HEK293 (cell line): ENCODE measurements at regions not wholly inside any gene's neighbourhood (a gene's known extent, or its start where the extent isn't known, plus 50 kb on each side); places are given as distances from the start of the nearest gene placed in this dataset.
"Not testable (repeated sequence)": the region's sequence is repeated elsewhere in the genome, so short reads cannot be mapped to it uniquely, and the experiment has no call there.

Experiments
- CTCF ChIA-PET: fragments of 350-600 bp; formaldehyde crosslinking; extraction: SDS; loops from one replicate; lab custom pipeline; 2021; ENCODE audit warnings: antibody characterized with exemption; lab: Yijun Ruan, JAX
- POLR2A ChIA-PET: fragments of 300-600 bp; formaldehyde crosslinking; extraction: SDS; loops from one replicate; lab custom pipeline; 2020; ENCODE audit warnings: antibody characterized with exemption, inconsistent platforms; lab: Yijun Ruan, JAX
- H3K27ac ChIP-seq: fragments of 200-500 bp; sonication (Bioruptor generic); 2 replicates; pipeline ENCODE4 v1.5.1; 2014; ENCODE audit warnings: low read depth, low read length, control low read depth, inconsistent platforms; ENCODE audit errors: extremely low read depth
- H3K36me3 ChIP-seq, 2 experiments: fragments of 200-500 bp in 1 of 2; sonication (Bioruptor generic) in 1 of 2; 1 replicate in 1 of 2; 2 replicates in 1 of 2; pipeline ENCODE4 v1.5.1; 2014 to 2017; ENCODE audit warnings: inconsistent platforms in 2 of 2, low read length in 2 of 2; ENCODE audit not compliant: control insufficient read depth in 2 of 2, insufficient read depth in 1 of 2
- H3K4me1 ChIP-seq: fragments of 200-500 bp; sonication (Bioruptor generic); 2 replicates; pipeline ENCODE4 v1.5.1; 2014; ENCODE audit warnings: mild to moderate bottlenecking, low read length, inconsistent platforms; ENCODE audit not compliant: control insufficient read depth, insufficient read depth
- H3K4me3 ChIP-seq: 2 replicates; pipeline ENCODE4 v1.5.1; 2011; ENCODE audit warnings: low read depth, mild to moderate bottlenecking, control low read depth, low read length, moderate library complexity
- H3K9me3 ChIP-seq: fragments of 200-500 bp; sonication (Bioruptor generic); 2 replicates; pipeline ENCODE4 v1.5.1; 2014; ENCODE audit warnings: low read depth, low read length, inconsistent platforms; ENCODE audit not compliant: control insufficient read depth, insufficient read depth
- AEBP2 ChIP-seq: fragments of 450-650 bp; formaldehyde crosslinking; IDR thresholded peaks from 2 replicates; pipeline ENCODE4 v1.5.1; 2016; ENCODE audit warnings: missing biosample characterization, missing genetic modification characterization, borderline replicate concordance
- MEIS1 ChIP-seq: sonication (generic); formaldehyde crosslinking; IDR thresholded peaks from 2 replicates; pipeline ENCODE4 v1.8.1; 2022; ENCODE audit warnings: missing genetic modification reagents, mild to moderate bottlenecking, borderline replicate concordance
- PRDM6 ChIP-seq: fragments of 450-650 bp; formaldehyde crosslinking; IDR thresholded peaks from 2 replicates; pipeline ENCODE4 v1.5.1; 2017; ENCODE audit warnings: missing biosample characterization, missing genetic modification characterization
- ZBTB20 ChIP-seq: fragments of 450-650 bp; formaldehyde crosslinking; IDR thresholded peaks from 2 replicates; pipeline ENCODE4 v1.5.1; 2016; ENCODE audit warnings: missing biosample characterization, missing genetic modification characterization
- ZBTB8A ChIP-seq: fragments of 450-650 bp; formaldehyde crosslinking; IDR thresholded peaks from 2 replicates; pipeline ENCODE4 v1.5.1; 2016; ENCODE audit warnings: missing biosample characterization, missing genetic modification characterization
- ZNF112 ChIP-seq: fragments of 450-650 bp; formaldehyde crosslinking; IDR thresholded peaks from 2 replicates; pipeline ENCODE4 v1.5.0; 2017; ENCODE audit warnings: missing biosample characterization, missing genetic modification characterization
- ZNF16 ChIP-seq: fragments of 450-650 bp; formaldehyde crosslinking; IDR thresholded peaks from 2 replicates; pipeline ENCODE4 v1.5.1; 2016; ENCODE audit warnings: low read depth, missing biosample characterization, missing genetic modification characterization
- ZNF174 ChIP-seq: fragments of 450-650 bp; formaldehyde crosslinking; IDR thresholded peaks from 2 replicates; pipeline ENCODE4 v1.5.0; 2017; ENCODE audit warnings: missing biosample characterization, mild to moderate bottlenecking, missing genetic modification characterization
- ZNF214 ChIP-seq: fragments of 450-650 bp; formaldehyde crosslinking; IDR thresholded peaks from 2 replicates; pipeline ENCODE4 v1.5.1; 2017; ENCODE audit warnings: missing biosample characterization, mild to moderate bottlenecking, missing genetic modification characterization, borderline replicate concordance
- ZNF292 ChIP-seq: fragments of 450-650 bp; formaldehyde crosslinking; IDR thresholded peaks from 2 replicates; pipeline ENCODE4 v1.5.1; 2016; ENCODE audit warnings: low read depth, missing biosample characterization, missing genetic modification characterization, borderline replicate concordance
- ZNF362 ChIP-seq: fragments of 450-650 bp; formaldehyde crosslinking; IDR thresholded peaks from 2 replicates; pipeline ENCODE4 v1.5.1; 2016; ENCODE audit warnings: missing biosample characterization, missing genetic modification characterization
- ZNF404 ChIP-seq: fragments of 450-650 bp; formaldehyde crosslinking; IDR thresholded peaks from 2 replicates; pipeline ENCODE4 v1.5.1; 2017; ENCODE audit warnings: missing biosample characterization, missing genetic modification characterization
- ZNF416 ChIP-seq: fragments of 450-650 bp; formaldehyde crosslinking; IDR thresholded peaks from 2 replicates; pipeline ENCODE4 v1.5.1; 2016; ENCODE audit warnings: missing biosample characterization, missing genetic modification characterization
- ZNF488 ChIP-seq: fragments of 450-650 bp; formaldehyde crosslinking; IDR thresholded peaks from 2 replicates; pipeline ENCODE4 v1.5.1; 2016; ENCODE audit warnings: missing biosample characterization, missing genetic modification characterization
- ZNF571 ChIP-seq: fragments of 450-650 bp; formaldehyde crosslinking; IDR thresholded peaks from 2 replicates; pipeline ENCODE4 v1.5.0; 2017; ENCODE audit warnings: missing biosample characterization, missing genetic modification characterization
- ZNF629 ChIP-seq: fragments of 450-650 bp; formaldehyde crosslinking; IDR thresholded peaks from 2 replicates; pipeline ENCODE4 v1.5.1; 2017; ENCODE audit warnings: missing biosample characterization, missing genetic modification characterization
- ZNF639 ChIP-seq: fragments of 450-650 bp; formaldehyde crosslinking; IDR thresholded peaks from 2 replicates; pipeline ENCODE4 v1.5.1; 2016; ENCODE audit warnings: missing biosample characterization, missing genetic modification characterization
- ZNF645 ChIP-seq: fragments of 450-650 bp; formaldehyde crosslinking; IDR thresholded peaks from 2 replicates; pipeline ENCODE4; 2016; ENCODE audit warnings: missing biosample characterization, missing genetic modification characterization
- ZNF692 ChIP-seq: fragments of 450-650 bp; formaldehyde crosslinking; IDR thresholded peaks from 2 replicates; pipeline ENCODE4 v1.5.1; 2016; ENCODE audit warnings: missing biosample characterization, missing genetic modification characterization
- ZNF837 ChIP-seq: fragments of 450-650 bp; formaldehyde crosslinking; IDR thresholded peaks from 2 replicates; pipeline ENCODE4 v1.5.1; 2016; ENCODE audit warnings: missing biosample characterization, missing genetic modification characterization
- ZNF843 ChIP-seq: fragments of 450-650 bp; formaldehyde crosslinking; IDR thresholded peaks from 2 replicates; pipeline ENCODE4 v1.5.1; 2016; ENCODE audit warnings: missing biosample characterization, missing genetic modification characterization
- ZSCAN16 ChIP-seq: fragments of 450-650 bp; formaldehyde crosslinking; IDR thresholded peaks from 2 replicates; pipeline ENCODE4 v1.5.1; 2016; ENCODE audit warnings: missing biosample characterization, missing genetic modification characterization
- ZSCAN5A ChIP-seq: fragments of 450-650 bp; formaldehyde crosslinking; IDR thresholded peaks from 2 replicates; pipeline ENCODE4 v1.5.1; 2016; ENCODE audit warnings: missing biosample characterization, missing genetic modification characterization
- ZXDB ChIP-seq: fragments of 450-650 bp; formaldehyde crosslinking; IDR thresholded peaks from 2 replicates; pipeline ENCODE4 v1.5.1; 2016; ENCODE audit warnings: missing biosample characterization, missing genetic modification characterization

- TF ChIP-seq PRDM6 (tag by site-specific recombination) (no peak), ZNF692 (tag by site-specific recombination) (no peak), ZNF629 (no peak), ZNF843 (tag by site-specific recombination) (no peak), ZNF645 (tag by site-specific recombination) (no peak), ZSCAN5A (tag by site-specific recombination) (no peak), ZBTB8A (no peak), ZSCAN16 (no peak), AEBP2 (tag by site-specific recombination) (no peak)
Observed at GRCh38 chr14:86321151-86321550, 791.2 kb downstream of the FLRT2 start (continued).

GRCh38 chr14:86312154-86312665, 782.3 kb downstream of the FLRT2 start:
- CTCF ChIA-PET, H3K9me3 ChIP-seq, H3K36me3 ChIP-seq, H3K4me3 ChIP-seq, H3K27ac ChIP-seq, POLR2A ChIA-PET, H3K4me1 ChIP-seq: not testable (repeated sequence)

GRCh38 chr14:86311151-86311550, 781.2 kb downstream of the FLRT2 start:
- ChIA-PET CTCF (no interaction called here), POLR2A (no interaction called here)
- no peaks in the 10 kb centered on the region for H3K9me3 ChIP-seq
- no peaks in the 10 kb centered on the region for H3K36me3 ChIP-seq
- H3K4me3 ChIP-seq, result no peak overlapping the region
- no peak overlapping the region for H3K27ac ChIP-seq
- no peaks in the 10 kb centered on the region for H3K4me1 ChIP-seq
- TF ChIP-seq ZXDB (no peak), ZNF16 (tag by site-specific recombination) (no peak), ZNF214 (no peak), MEIS1 (CRISPR knock-in tag) (no peak), ZBTB20 (no peak), ZNF292 (tag by site-specific recombination) (no peak), ZNF362 (tag by site-specific recombination) (no peak), ZNF639 (no peak), ZNF404 (tag by site-specific recombination) (no peak), ZNF174 (tag by site-specific recombination) (no peak), ZNF837 (tag by site-specific recombination) (no peak), ZNF488 (tag by site-specific recombination) (no peak), ZNF416 (tag by site-specific recombination) (no peak), ZNF112 (tag by site-specific recombination) (no peak), ZNF571 (no peak)
